HEK293 (cell line): ENCODE measurements at regions not wholly inside any gene's neighbourhood (a gene's known extent, or its start where the extent isn't known, plus 50 kb on each side); places are given as distances from the start of the nearest gene placed in this dataset.

Experiments used
- CTCF ChIA-PET: fragments of 350-600 bp; formaldehyde crosslinking; extraction: SDS; loops from one replicate; lab custom pipeline; 2021; ENCODE audit warnings: antibody characterized with exemption; lab: Yijun Ruan, JAX
- POLR2A ChIA-PET: fragments of 300-600 bp; formaldehyde crosslinking; extraction: SDS; loops from one replicate; lab custom pipeline; 2020; ENCODE audit warnings: antibody characterized with exemption, inconsistent platforms; lab: Yijun Ruan, JAX
- H3K27ac ChIP-seq: fragments of 200-500 bp; sonication (Bioruptor generic); 2 replicates; pipeline ENCODE4 v1.5.1; 2014; ENCODE audit warnings: low read depth, low read length, control low read depth, inconsistent platforms; ENCODE audit errors: extremely low read depth
- H3K36me3 ChIP-seq, 2 experiments: fragments of 200-500 bp in 1 of 2; sonication (Bioruptor generic) in 1 of 2; 1 replicate in 1 of 2; 2 replicates in 1 of 2; pipeline ENCODE4 v1.5.1; 2014 to 2017; ENCODE audit warnings: inconsistent platforms in 2 of 2, low read length in 2 of 2; ENCODE audit not compliant: control insufficient read depth in 2 of 2, insufficient read depth in 1 of 2
- H3K4me1 ChIP-seq: fragments of 200-500 bp; sonication (Bioruptor generic); 2 replicates; pipeline ENCODE4 v1.5.1; 2014; ENCODE audit warnings: mild to moderate bottlenecking, low read length, inconsistent platforms; ENCODE audit not compliant: control insufficient read depth, insufficient read depth
- H3K4me3 ChIP-seq: 2 replicates; pipeline ENCODE4 v1.5.1; 2011; ENCODE audit warnings: low read depth, mild to moderate bottlenecking, control low read depth, low read length, moderate library complexity
- H3K9me3 ChIP-seq: fragments of 200-500 bp; sonication (Bioruptor generic); 2 replicates; pipeline ENCODE4 v1.5.1; 2014; ENCODE audit warnings: low read depth, low read length, inconsistent platforms; ENCODE audit not compliant: control insufficient read depth, insufficient read depth
- FEZF1 ChIP-seq: fragments of 450-650 bp; formaldehyde crosslinking; IDR thresholded peaks from 2 replicates; pipeline ENCODE4 v1.5.1; 2016; ENCODE audit warnings: missing biosample characterization, missing genetic modification characterization
- GLIS1 ChIP-seq: fragments of 450-650 bp; formaldehyde crosslinking; IDR thresholded peaks from 2 replicates; pipeline ENCODE4 v1.5.1; 2016; ENCODE audit warnings: missing biosample characterization, missing genetic modification characterization
- KLF10 ChIP-seq: fragments of 450-650 bp; IDR thresholded peaks from 2 replicates; pipeline ENCODE4 v1.5.1; 2018; ENCODE audit warnings: missing biosample characterization, mild to moderate bottlenecking, missing genetic modification characterization
- KLF8 ChIP-seq: fragments of 450-650 bp; formaldehyde crosslinking; IDR thresholded peaks from 2 replicates; pipeline ENCODE4 v1.5.1; 2016; ENCODE audit warnings: missing biosample characterization, missing genetic modification characterization
- SP2 ChIP-seq: fragments of 450-650 bp; formaldehyde crosslinking; IDR thresholded peaks from 2 replicates; pipeline ENCODE4 v1.5.1; 2016; ENCODE audit warnings: missing biosample characterization, missing genetic modification characterization
- ZEB2 ChIP-seq: fragments of 450-650 bp; formaldehyde crosslinking; IDR thresholded peaks from 2 replicates; pipeline ENCODE4 v1.5.1; 2016; ENCODE audit warnings: missing biosample characterization, missing genetic modification characterization
- ZNF202 ChIP-seq: fragments of 450-650 bp; formaldehyde crosslinking; IDR thresholded peaks from 2 replicates; pipeline ENCODE4 v1.5.1; 2016; ENCODE audit warnings: missing biosample characterization, missing genetic modification characterization, borderline replicate concordance
- ZNF26 ChIP-seq: fragments of 450-650 bp; formaldehyde crosslinking; IDR thresholded peaks from 2 replicates; pipeline ENCODE4 v1.5.1; 2016; ENCODE audit warnings: missing biosample characterization, missing genetic modification characterization
- ZNF266 ChIP-seq: fragments of 450-650 bp; formaldehyde crosslinking; IDR thresholded peaks from 2 replicates; pipeline ENCODE4 v1.5.1; 2016; ENCODE audit warnings: missing biosample characterization, missing genetic modification characterization, low read depth
- ZNF292 ChIP-seq: fragments of 450-650 bp; formaldehyde crosslinking; IDR thresholded peaks from 2 replicates; pipeline ENCODE4 v1.5.1; 2016; ENCODE audit warnings: low read depth, missing biosample characterization, missing genetic modification characterization, borderline replicate concordance
- ZNF311 ChIP-seq: fragments of 450-650 bp; formaldehyde crosslinking; IDR thresholded peaks from 2 replicates; pipeline ENCODE4 v1.5.1; 2017; ENCODE audit warnings: missing biosample characterization, missing genetic modification characterization, borderline replicate concordance
- ZNF433 ChIP-seq: fragments of 450-650 bp; formaldehyde crosslinking; IDR thresholded peaks from 2 replicates; pipeline ENCODE4 v1.5.1; 2016; ENCODE audit warnings: missing biosample characterization, missing genetic modification characterization, low read depth
- ZNF529 ChIP-seq: fragments of 450-650 bp; formaldehyde crosslinking; IDR thresholded peaks from 2 replicates; pipeline ENCODE4 v1.5.1; 2017; ENCODE audit warnings: missing genetic modification characterization, missing biosample characterization; ENCODE audit not compliant: insufficient replicate concordance
- ZNF560 ChIP-seq: fragments of 450-650 bp; formaldehyde crosslinking; IDR thresholded peaks from 2 replicates; pipeline ENCODE4 v1.5.1; 2017; ENCODE audit warnings: missing biosample characterization, missing genetic modification characterization, borderline replicate concordance
- ZNF621 ChIP-seq: fragments of 450-650 bp; formaldehyde crosslinking; IDR thresholded peaks from 2 replicates; pipeline ENCODE4 v1.5.1; 2017; ENCODE audit warnings: missing biosample characterization, missing genetic modification characterization
- ZNF654 ChIP-seq: fragments of 450-650 bp; formaldehyde crosslinking; IDR thresholded peaks from 2 replicates; pipeline ENCODE4 v1.5.1; 2016; ENCODE audit warnings: low read depth, missing biosample characterization, missing genetic modification characterization
- ZNF664 ChIP-seq: fragments of 450-650 bp; formaldehyde crosslinking; IDR thresholded peaks from 2 replicates; pipeline ENCODE4 v1.5.1; 2016; ENCODE audit warnings: missing biosample characterization, missing genetic modification characterization
- ZNF692 ChIP-seq: fragments of 450-650 bp; formaldehyde crosslinking; IDR thresholded peaks from 2 replicates; pipeline ENCODE4 v1.5.1; 2016; ENCODE audit warnings: missing biosample characterization, missing genetic modification characterization
- ZSCAN30 ChIP-seq: fragments of 450-650 bp; IDR thresholded peaks from 2 replicates; pipeline ENCODE4 v1.5.1; 2018; ENCODE audit warnings: missing biosample characterization, mild to moderate bottlenecking, missing genetic modification characterization, moderate library complexity
- ZSCAN4 ChIP-seq: fragments of 450-650 bp; formaldehyde crosslinking; IDR thresholded peaks from 2 replicates; pipeline ENCODE4 v1.5.1; 2017; ENCODE audit warnings: missing biosample characterization, missing genetic modification characterization
- TF ChIP-seq, protein P1 (sequence below): sonication (generic); formaldehyde crosslinking; IDR thresholded peaks from 2 replicates; pipeline ENCODE4 v1.8.1; 2022; ENCODE audit warnings: mild to moderate bottlenecking, moderate library complexity, missing genetic modification reagents

- CTCF ChIA-PET, result no interaction called here
Observed at GRCh38 chr21:28066596-28067387, 925.9 kb downstream of the LTN1 start.

GRCh38 chr21:28066076-28066475 is 926.6 kb downstream of the LTN1 start:
- H3K27ac ChIP-seq, result no peak overlapping the region
- H3K36me3 ChIP-seq, result no peaks in the 10 kb centered on the region
- no peaks in the 10 kb centered on the region for H3K4me1 ChIP-seq
- POLR2A ChIA-PET, result no interaction called here
- CTCF ChIA-PET, result interaction anchor here (0.6 kb wide), 1 partner anchor 10 kb away, joined by 3 read pairs; no protein-coding TSS in a partner anchor
- H3K9me3 ChIP-seq, result no peaks in the 10 kb centered on the region; the same call in 1 of the 2 replicates
- H3K4me3 ChIP-seq, result no peak overlapping the region
- no peak for TF ChIP-seq FEZF1 (tag by site-specific recombination)
- no peak for TF ChIP-seq ZNF529 (tag by site-specific recombination)
- TF ChIP-seq ZNF202 (tag by site-specific recombination), result no peak
- no peak for TF ChIP-seq ZNF292 (tag by site-specific recombination)
- TF ChIP-seq ZNF26 (tag by site-specific recombination), result no peak
- no peak for TF ChIP-seq ZSCAN4 (tag by site-specific recombination)

More at GRCh38 chr21:28066596-28067387, 925.9 kb downstream of the LTN1 start:
- no peak overlapping the region for H3K4me3 ChIP-seq
- POLR2A ChIA-PET, result no interaction called here
- TF ChIP-seq ZNF433 (tag by site-specific recombination), result no peak
- no peak for TF ChIP-seq ZEB2 (tag by site-specific recombination)
- TF ChIP-seq ZNF654 (tag by site-specific recombination), result no peak
- no peak for TF ChIP-seq ZSCAN30
- no peak for TF ChIP-seq ZNF664 (tag by site-specific recombination)
- no peak for TF ChIP-seq KLF10 (tag by site-specific recombination)
- TF ChIP-seq ZNF266 (tag by site-specific recombination), result no peak
- no peak for TF ChIP-seq KLF8 (tag by site-specific recombination)
- no peak for TF ChIP-seq ZNF692 (tag by site-specific recombination)
- TF ChIP-seq ZNF621 (tag by site-specific recombination), result no peak
- TF ChIP-seq ZNF311 (tag by site-specific recombination), result no peak
- no peak for TF ChIP-seq SP2 (tag by site-specific recombination)
- TF ChIP-seq ZNF560 (tag by site-specific recombination), result no peak
- TF ChIP-seq, protein P1, sequence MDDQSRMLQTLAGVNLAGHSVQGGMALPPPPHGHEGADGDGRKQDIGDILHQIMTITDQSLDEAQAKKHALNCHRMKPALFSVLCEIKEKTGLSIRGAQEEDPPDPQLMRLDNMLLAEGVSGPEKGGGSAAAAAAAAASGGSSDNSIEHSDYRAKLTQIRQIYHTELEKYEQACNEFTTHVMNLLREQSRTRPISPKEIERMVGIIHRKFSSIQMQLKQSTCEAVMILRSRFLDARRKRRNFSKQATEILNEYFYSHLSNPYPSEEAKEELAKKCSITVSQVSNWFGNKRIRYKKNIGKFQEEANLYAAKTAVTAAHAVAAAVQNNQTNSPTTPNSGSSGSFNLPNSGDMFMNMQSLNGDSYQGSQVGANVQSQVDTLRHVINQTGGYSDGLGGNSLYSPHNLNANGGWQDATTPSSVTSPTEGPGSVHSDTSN (CRISPR knock-in tag), result no peak
- no peak for TF ChIP-seq GLIS1 (tag by site-specific recombination)
- no peaks in the 10 kb centered on the region for H3K4me1 ChIP-seq
- no peaks in the 10 kb centered on the region; the same call in 1 of the 2 replicates for H3K9me3 ChIP-seq
- H3K36me3 ChIP-seq, result no peaks in the 10 kb centered on the region
- H3K27ac ChIP-seq, result no peak overlapping the region
